GM18907 (cell line): ENCODE measurements at regions not wholly inside any gene's neighbourhood (a gene's known extent, or its start where the extent isn't known, plus 50 kb on each side); places are given as distances from the start of the nearest gene placed in this dataset.

ENCODE experiments used
- ATAC-seq: cut with Tn5 transposase; IDR thresholded peaks from one replicate; pipeline ENCODE4 v1.9.1; 2021; ENCODE audit warnings: mild to moderate bottlenecking, moderate library complexity; ENCODE audit not compliant: unreplicated experiment

GRCh38 chr2:65486802-65487201 is 54.4 kb upstream of the SPRED2 start:
- no peak for ATAC-seq

- no peak for ATAC-seq
Measured at GRCh38 chr2:65486282-65486681, 53.9 kb upstream of the SPRED2 start.

GRCh38 chr2:65485839-65486238 is 53.4 kb upstream of the SPRED2 start:
- ATAC-seq: no peak

GRCh38 chr2:65483763-65484162 is 51.4 kb upstream of the SPRED2 start:
- ATAC-seq: no peak

GRCh38 chr2:65482971-65483370 is 50.6 kb upstream of the SPRED2 start:
- no peak for ATAC-seq
